ENCODE measurements at regions not wholly inside any gene's neighbourhood (a gene's known extent, or its start where the extent isn't known, plus 50 kb on each side); places are given as distances from the start of the nearest gene placed in this dataset.

GRCh38 chr13:105965910-105966309, 569.6 kb downstream of the EFNB2 start:
- TF ChIP-seq, protein P1, sequence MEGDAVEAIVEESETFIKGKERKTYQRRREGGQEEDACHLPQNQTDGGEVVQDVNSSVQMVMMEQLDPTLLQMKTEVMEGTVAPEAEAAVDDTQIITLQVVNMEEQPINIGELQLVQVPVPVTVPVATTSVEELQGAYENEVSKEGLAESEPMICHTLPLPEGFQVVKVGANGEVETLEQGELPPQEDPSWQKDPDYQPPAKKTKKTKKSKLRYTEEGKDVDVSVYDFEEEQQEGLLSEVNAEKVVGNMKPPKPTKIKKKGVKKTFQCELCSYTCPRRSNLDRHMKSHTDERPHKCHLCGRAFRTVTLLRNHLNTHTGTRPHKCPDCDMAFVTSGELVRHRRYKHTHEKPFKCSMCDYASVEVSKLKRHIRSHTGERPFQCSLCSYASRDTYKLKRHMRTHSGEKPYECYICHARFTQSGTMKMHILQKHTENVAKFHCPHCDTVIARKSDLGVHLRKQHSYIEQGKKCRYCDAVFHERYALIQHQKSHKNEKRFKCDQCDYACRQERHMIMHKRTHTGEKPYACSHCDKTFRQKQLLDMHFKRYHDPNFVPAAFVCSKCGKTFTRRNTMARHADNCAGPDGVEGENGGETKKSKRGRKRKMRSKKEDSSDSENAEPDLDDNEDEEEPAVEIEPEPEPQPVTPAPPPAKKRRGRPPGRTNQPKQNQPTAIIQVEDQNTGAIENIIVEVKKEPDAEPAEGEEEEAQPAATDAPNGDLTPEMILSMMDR (IDR thresholded peaks at IDR 0.05) = no peak
- no peak for TF ChIP-seq POLR2A (IDR thresholded peaks at IDR 0.05)

Measured in vagina (tissue), 2 donors.